Duodenal mucosa (tissue), 2 donors: ENCODE measurements at regions not wholly inside any gene's neighbourhood (a gene's known extent, or its start where the extent isn't known, plus 50 kb on each side); places are given as distances from the start of the nearest gene placed in this dataset.

Source experiments
- H3K27ac ChIP-seq: one replicate; pipeline ENCODE4 v1.7.0; 2013; ENCODE audit warnings: low read depth, low read length
- H3K27me3 ChIP-seq, 2 donors: one replicate each; pipeline ENCODE4 v1.7.0; 2013; ENCODE audit warnings: low read length in 2 of 2, control low read depth in 1 of 2; ENCODE audit not compliant: insufficient read depth in 2 of 2, control insufficient read depth in 1 of 2
- H3K36me3 ChIP-seq, 2 donors: one replicate each; pipeline ENCODE4 v1.7.0; 2013; ENCODE audit warnings: low read length in 2 of 2, control low read depth in 1 of 2; ENCODE audit not compliant: insufficient read depth in 2 of 2, control insufficient read depth in 1 of 2
- H3K4me1 ChIP-seq, 2 donors: one replicate each; pipeline ENCODE4 v1.7.0; 2013; ENCODE audit warnings: low read length in 2 of 2, control low read depth in 1 of 2; ENCODE audit not compliant: insufficient read depth in 2 of 2, control insufficient read depth in 1 of 2
- H3K4me3 ChIP-seq, 2 donors: one replicate each; pipeline ENCODE4 v1.7.0; 2013; ENCODE audit warnings: low read length in 2 of 2, low read depth in 1 of 2
- H3K9ac ChIP-seq, 2 donors: one replicate each; pipeline ENCODE4 v1.7.0; 2013; ENCODE audit warnings: low read length in 2 of 2, low read depth in 1 of 2
- H3K9me3 ChIP-seq, 2 donors: one replicate each; pipeline ENCODE4 v1.7.0; 2013; ENCODE audit warnings: low read length in 2 of 2, control low read depth in 1 of 2; ENCODE audit not compliant: control insufficient read depth in 1 of 2

DNA sequence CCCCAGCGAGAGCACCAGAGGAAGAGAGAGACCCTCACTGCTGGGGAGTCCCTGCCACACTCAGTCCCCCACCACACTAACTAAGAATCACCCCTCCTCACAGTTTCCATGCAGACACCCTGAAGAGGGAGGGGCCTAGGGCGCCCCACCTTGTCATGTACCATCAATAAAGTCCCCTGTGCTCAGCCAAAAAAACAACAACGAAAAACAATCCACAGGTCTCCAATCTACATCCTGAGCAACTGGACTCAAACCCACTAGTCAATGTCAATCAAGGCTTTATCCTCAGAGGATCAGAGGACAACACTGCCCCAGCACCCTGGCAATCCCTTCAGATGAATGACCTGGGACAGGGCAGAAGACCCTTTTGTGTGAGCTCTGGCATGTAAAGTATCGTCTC, 210.1 kb upstream of the MSX2 start:
- Histone ChIP-seq H3K9ac (no peak overlapping the region), H3K27me3 (no peaks in the 10 kb centered on the region), H3K36me3 (no peaks in the 10 kb centered on the region), H3K27ac (no peak overlapping the region), H3K9me3 (no peaks in the 10 kb centered on the region), H3K4me3 (no peak overlapping the region), H3K4me1 (peaks cover 8 to 18% of the 10 kb centered on the region in 2 donors)

DNA sequence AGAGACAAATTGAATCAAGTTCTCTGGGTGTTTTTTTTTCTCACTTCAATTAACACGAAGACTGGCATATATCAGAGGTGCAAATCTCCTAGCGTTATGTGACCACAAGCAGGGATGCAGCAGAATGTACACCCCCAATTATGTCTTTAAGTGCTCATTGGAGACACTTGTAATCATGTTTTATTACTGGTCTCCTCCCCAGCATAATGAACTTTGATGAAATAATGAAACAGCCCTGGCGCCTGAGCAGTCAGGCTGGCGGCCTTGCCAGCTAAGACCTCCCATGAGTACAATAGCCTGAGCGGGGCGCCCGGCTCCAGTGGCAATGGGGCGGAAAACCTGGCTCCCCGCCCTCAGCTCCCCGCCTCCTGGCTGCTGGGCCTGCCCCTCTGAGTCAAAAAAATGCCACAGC, 209.4 kb upstream of the MSX2 start:
- no peak overlapping the region for H3K9ac ChIP-seq
- no peaks in the 10 kb centered on the region for H3K27me3 ChIP-seq
- no peak overlapping the region for H3K4me3 ChIP-seq
- H3K27ac ChIP-seq: no peak overlapping the region
- H3K4me1 ChIP-seq: peaks cover 15 to 25% of the 10 kb centered on the region in 2 donors
- H3K36me3 ChIP-seq: no peaks in the 10 kb centered on the region
- no peaks in the 10 kb centered on the region for H3K9me3 ChIP-seq

DNA sequence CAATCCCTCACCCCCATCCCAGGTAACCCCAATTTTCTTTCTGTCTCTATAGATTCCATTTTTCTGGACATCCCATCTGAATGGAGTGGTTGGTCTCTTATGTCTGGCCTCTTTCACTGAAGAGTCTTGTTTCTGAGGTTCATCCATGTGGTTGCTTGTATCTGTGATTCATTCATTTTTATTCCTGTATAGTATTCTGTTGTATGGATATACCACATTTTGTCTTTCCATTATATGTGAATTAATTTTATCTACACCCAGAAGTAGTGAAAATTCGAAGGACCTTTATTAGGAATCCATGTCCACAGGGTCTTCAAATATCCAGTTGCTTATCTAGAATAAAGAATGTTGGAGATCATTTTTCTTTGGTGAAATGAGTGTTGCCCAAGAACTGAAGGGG, 207.6 kb upstream of the MSX2 start:
- Histone ChIP-seq H3K27me3 (no peaks in the 10 kb centered on the region), H3K27ac (no peak overlapping the region), H3K9me3 (no peaks in the 10 kb centered on the region), H3K9ac (no peak overlapping the region), H3K4me1 (peaks cover 22 to 36% of the 10 kb centered on the region in 2 donors), H3K36me3 (no peaks in the 10 kb centered on the region), H3K4me3 (no peak overlapping the region)

DNA sequence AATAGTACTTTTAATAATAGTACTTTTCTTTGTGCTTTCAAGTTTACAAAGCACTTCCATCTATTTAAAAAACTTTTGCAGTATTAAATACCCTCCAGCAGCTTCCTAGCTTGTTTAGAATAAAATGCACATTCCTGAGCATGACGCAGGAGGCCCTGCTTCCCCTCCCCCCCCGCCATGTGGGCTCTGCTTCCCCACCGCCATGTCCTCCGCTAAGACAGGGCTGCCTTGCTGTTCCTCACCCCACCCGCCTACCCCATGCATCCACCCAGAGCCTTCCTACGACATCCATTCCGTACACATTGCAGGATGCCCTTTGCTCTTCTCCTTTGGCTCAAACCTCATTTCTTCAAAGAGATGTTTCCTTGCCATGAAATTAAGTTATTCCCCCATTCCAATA, 205.9 kb upstream of the MSX2 start:
- no peaks in the 10 kb centered on the region for H3K27me3 ChIP-seq
- no peak overlapping the region for H3K27ac ChIP-seq
- H3K9me3 ChIP-seq: no peaks in the 10 kb centered on the region
- H3K4me1 ChIP-seq: peaks cover 19 to 35% of the 10 kb centered on the region in 2 donors
- H3K4me3 ChIP-seq: no peak overlapping the region
- H3K36me3 ChIP-seq: no peaks in the 10 kb centered on the region
- H3K9ac ChIP-seq: no peak overlapping the region

DNA sequence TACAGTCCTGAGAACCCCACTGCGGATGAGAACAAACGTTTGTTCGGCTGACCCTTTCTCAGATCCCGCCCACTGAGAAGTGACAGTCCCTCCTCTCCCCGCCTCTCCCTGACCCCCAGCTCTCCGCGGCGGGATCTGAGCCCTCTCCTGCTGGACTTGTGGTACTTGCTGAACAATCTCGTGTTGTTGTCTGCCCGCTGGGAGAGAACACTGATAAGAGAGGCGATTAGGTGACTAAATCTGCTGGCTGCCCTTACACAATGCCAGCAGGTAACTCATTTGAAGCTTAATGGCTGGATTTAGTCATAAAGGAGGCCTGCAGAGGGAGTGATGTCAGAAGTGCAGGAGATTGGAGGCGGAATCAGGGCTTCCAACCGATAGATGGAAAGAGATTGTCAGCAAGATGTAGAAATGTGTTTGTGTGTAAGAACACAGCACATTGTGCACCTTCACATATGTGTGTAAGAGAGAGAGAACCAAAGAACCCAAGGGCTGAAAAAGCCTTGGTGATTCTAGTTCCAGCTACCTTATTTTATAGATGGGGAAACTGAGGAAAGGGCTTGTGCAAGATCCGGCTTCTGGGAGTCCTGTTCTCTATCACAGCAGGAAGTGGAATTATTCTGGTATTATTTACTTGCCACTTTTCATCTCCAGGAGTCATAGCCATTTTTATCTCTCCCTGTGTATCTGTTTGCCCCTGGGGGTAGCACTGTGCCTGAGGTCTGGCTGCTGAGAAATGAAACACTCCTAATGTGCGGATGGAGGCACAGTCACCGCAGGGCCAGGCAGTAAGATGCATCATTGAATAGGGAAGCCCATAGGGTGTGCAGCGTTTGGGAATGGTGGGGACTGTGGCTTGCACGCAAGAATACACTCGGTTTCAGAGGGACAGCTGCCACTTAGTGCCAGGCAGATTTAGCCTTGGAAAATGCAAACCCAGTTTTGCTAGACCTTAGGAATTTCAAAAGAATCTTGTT, 203.7 kb upstream of the MSX2 start:
- Histone ChIP-seq H3K9ac (no peak overlapping the region), H3K4me1 (peaks cover 24 to 25% of the 10 kb centered on the region in 2 donors), H3K27me3 (no peaks in the 10 kb centered on the region), H3K9me3 (no peaks in the 10 kb centered on the region), H3K4me3 (no peak overlapping the region), H3K27ac (no peak overlapping the region), H3K36me3 (no peaks in the 10 kb centered on the region)

DNA sequence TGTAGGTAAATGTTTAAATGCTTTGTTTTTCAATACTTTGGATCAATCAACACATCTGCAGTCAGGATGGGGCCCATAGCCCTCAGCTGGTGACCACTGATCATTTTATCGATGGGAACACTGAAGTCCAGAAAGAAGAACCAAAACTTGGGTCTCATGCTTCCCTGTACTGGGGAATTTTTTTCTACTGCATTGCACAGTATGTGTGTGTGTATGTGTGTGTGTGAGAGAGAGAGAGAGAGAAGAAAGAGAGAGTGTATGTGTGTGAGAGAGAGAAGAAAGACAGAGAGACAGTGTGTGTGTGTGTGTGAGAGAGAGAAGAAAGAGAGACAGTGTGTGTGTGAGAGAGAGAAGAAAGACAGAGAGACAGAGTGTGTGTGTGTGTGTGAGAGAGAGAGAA, 202.9 kb upstream of the MSX2 start:
- Histone ChIP-seq H3K27ac (no peak overlapping the region), H3K9me3 (no peaks in the 10 kb centered on the region), H3K4me1 (peaks cover 24% of the 10 kb centered on the region in 2 donors), H3K36me3 (no peaks in the 10 kb centered on the region), H3K9ac (no peak overlapping the region), H3K4me3 (no peak overlapping the region), H3K27me3 (no peaks in the 10 kb centered on the region)

DNA sequence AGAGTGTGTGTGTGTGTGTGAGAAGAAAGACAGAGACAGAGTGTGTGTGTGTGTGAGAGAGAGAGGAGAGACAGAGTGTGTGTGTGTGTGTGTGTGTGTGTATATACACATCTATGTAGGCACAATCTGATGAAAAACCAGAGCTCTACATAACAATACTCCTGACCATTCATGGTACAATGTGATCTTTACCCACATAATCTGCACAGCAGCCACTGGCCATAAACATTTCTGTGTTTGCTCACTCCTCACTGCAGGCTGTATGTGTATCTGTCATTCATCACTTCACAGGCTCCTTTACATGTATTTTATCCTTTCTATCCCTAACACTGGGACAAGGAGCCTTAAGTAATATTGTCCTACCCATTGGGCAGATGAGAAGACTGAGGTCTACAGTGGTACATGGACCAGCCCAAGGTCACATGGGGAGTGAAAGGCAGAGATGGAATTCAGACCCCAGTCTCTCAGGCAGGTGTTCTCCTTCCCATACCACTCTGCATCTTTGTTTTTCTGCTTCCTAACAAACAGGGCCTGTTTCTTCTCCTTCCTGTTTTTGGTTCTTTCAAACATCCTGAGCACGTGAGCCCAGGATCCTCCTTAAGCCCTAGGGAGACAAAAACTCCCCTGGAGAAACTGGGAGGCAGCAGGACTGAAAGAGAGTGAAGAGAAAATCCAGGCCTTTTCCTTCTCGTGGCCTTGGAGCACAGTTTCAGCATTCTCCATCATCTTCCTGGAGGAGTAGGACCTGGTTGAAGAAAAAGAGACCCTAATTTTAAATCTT, 201.7 kb upstream of the MSX2 start:
- Histone ChIP-seq H3K27me3 (no peaks in the 10 kb centered on the region), H3K9me3 (no peaks in the 10 kb centered on the region), H3K4me3 (no peak overlapping the region), H3K27ac (no peak overlapping the region), H3K4me1 (peaks cover 24% of the 10 kb centered on the region in 2 donors), H3K9ac (no peak overlapping the region), H3K36me3 (no peaks in the 10 kb centered on the region)

DNA sequence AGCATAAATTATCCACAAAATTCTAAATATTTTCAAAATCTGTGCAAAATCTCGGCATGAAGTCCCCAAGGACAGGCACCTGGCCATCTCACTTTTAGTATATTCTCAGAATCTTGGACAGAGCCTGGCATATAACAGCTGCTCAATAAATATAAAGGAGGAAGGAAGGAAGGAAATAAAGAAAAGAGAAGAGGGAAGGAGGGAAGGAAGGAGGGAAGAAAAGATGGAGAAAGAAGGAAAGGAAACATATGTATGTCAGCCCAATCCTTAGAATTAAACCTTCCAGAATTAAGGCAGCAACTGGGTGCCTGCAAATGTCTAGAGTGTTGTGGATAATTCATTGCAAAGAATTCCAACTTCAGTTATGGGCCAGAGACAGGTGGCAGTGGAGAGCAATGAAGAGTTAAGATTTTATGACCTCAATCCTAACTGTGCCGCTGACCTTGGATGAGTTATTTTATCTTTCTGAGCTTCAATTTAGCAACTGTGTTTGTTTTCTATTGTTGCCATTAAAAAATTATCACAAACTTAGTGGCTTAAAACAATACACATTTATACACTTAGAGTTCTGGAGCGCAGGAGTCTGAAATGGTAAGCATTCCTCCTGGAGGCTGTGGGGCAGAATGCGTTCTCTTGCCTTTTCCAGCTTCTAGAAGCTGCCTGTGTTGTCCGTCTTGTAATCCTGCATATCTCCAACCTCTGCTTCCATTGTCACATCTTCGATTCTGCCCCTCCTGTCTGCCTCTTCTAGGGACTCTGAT, 200.9 kb upstream of the MSX2 start:
- no peak overlapping the region for H3K4me3 ChIP-seq
- no peaks in the 10 kb centered on the region for H3K9me3 ChIP-seq

DNA sequence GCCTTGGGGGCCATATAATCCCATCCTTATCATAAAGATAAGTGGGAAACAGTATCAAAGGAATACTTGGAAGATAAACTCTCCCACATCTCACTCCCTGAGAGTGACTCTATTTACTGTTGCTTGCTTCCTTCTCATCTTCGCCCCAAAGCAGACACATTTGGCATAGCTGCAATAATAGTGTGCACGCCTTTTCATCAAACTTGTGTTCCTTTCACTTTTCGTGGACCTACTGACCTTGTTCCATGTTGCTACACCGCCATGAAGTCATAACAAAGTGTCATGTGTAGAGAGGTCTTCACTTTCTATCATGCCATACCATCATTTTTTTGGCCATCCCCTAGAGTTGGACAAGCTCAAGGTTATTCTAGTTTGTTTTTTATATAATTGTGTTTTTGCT, 200.0 kb upstream of the MSX2 start:
- Histone ChIP-seq H3K9ac (no peak overlapping the region), H3K9me3 (no peaks in the 10 kb centered on the region), H3K4me1 (peaks cover 22% of the 10 kb centered on the region in 2 donors), H3K4me3 (no peak overlapping the region), H3K36me3 (no peaks in the 10 kb centered on the region), H3K27ac (no peak overlapping the region), H3K27me3 (no peaks in the 10 kb centered on the region)

More for the DNA sequence above, 200.9 kb upstream of the MSX2 start:
- H3K9ac ChIP-seq: no peak overlapping the region
- no peaks in the 10 kb centered on the region for H3K36me3 ChIP-seq
- peaks cover 24% of the 10 kb centered on the region in 2 donors for H3K4me1 ChIP-seq
- H3K27ac ChIP-seq: no peak overlapping the region
- no peaks in the 10 kb centered on the region for H3K27me3 ChIP-seq
